Stimulated activated CD8-positive, alpha-beta memory T cell treated with anti-CD3 and anti-CD28 coated beads, Interleukin-15, amount 100 ng/mL, for 4 hours (primary cell): ENCODE measurements at regions not wholly inside any gene's neighbourhood (a gene's known extent, or its start where the extent isn't known, plus 50 kb on each side); places are given as distances from the start of the nearest gene placed in this dataset.

Experiments used
- DNase-seq, 2 donors: peaks; one replicate each; pipeline ENCODE4 v3.0.0-alpha.2; 2020; ENCODE audit warnings: low read depth in 2 of 2

- no peak for DNase-seq
Measured at GRCh38 chr6:2462831-2463230, 217.4 kb upstream of the GMDS start.

- no peak for DNase-seq
Measured at GRCh38 chr6:2460216-2460745, 214.9 kb upstream of the GMDS start.

GRCh38 chr6:2454180-2454579, 208.8 kb upstream of the GMDS start:
- no peak for DNase-seq

GRCh38 chr6:2450546-2450945, 205.1 kb upstream of the GMDS start:
- DNase-seq: no peak

- no peak for DNase-seq
Measured at GRCh38 chr6:2449572-2449940, 204.2 kb upstream of the GMDS start.

GRCh38 chr6:2448826-2449571, 203.6 kb upstream of the GMDS start:
- no peak for DNase-seq

- no peak for DNase-seq
Measured at GRCh38 chr6:2447931-2448330, 202.5 kb upstream of the GMDS start.

GRCh38 chr6:2447318-2447920, 202.0 kb upstream of the GMDS start:
- DNase-seq: no peak

- DNase-seq: no peak
Measured at GRCh38 chr6:2441601-2442475, 196.4 kb upstream of the GMDS start.

GRCh38 chr6:2440516-2440915, 195.1 kb upstream of the GMDS start:
- no peak for DNase-seq

- no peak for DNase-seq
Measured at GRCh38 chr6:2439632-2440031, 194.2 kb upstream of the GMDS start.

GRCh38 chr6:2439082-2439481, 193.7 kb upstream of the GMDS start:
- no peak for DNase-seq

GRCh38 chr6:2436410-2437154, 191.2 kb upstream of the GMDS start:
- DNase-seq: no peak

- DNase-seq: no peak
Measured at GRCh38 chr6:2435323-2435722, 189.9 kb upstream of the GMDS start.

GRCh38 chr6:2434912-2435311, 189.5 kb upstream of the GMDS start:
- no peak for DNase-seq

GRCh38 chr6:2434116-2434515, 188.7 kb upstream of the GMDS start:
- DNase-seq: no peak

GRCh38 chr6:2433711-2434110, 188.3 kb upstream of the GMDS start:
- DNase-seq: no peak

- no peak for DNase-seq
Measured at GRCh38 chr6:2433266-2433665, 187.9 kb upstream of the GMDS start.

- DNase-seq: no peak
Measured at GRCh38 chr6:2432292-2432691, 186.9 kb upstream of the GMDS start.

GRCh38 chr6:2430612-2431011, 185.2 kb upstream of the GMDS start:
- no peak for DNase-seq

- DNase-seq: no peak
Measured at GRCh38 chr6:2429460-2429859, 184.1 kb upstream of the GMDS start.

GRCh38 chr6:2429032-2429431, 183.6 kb upstream of the GMDS start:
- DNase-seq: no peak
